GM19372 (cell line): ENCODE measurements at regions not wholly inside any gene's neighbourhood (a gene's known extent, or its start where the extent isn't known, plus 50 kb on each side); places are given as distances from the start of the nearest gene placed in this dataset.

ENCODE experiments used
- ATAC-seq: cut with Tn5 transposase; IDR thresholded peaks from one replicate; pipeline ENCODE4 v1.9.1; 2021; ENCODE audit warnings: mild to moderate bottlenecking, low read depth, moderate library complexity; ENCODE audit not compliant: unreplicated experiment

DNA sequence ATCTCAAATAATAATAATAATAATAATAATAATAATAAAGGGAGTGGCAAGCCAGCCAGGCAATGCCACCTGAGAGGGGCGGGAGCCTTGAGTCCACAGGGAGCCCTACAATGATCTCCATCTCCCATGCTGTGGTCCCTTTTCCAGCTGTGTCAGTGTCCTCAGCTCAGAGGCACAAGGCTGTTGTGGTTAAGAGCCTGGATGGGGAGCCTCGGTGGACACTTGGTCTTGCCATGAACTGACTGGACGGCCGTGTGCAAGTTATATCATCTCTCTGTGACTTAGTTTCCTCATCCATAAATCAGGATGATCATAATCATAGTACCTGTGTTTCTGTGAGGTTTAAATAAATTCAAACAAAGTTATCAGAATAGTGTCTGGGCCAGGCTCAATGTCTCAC, 127.8 kb upstream of the TIAM1 start:
- no peak for ATAC-seq

- ATAC-seq: no peak
Observed at GRCh38 chr21:31470896-31471694, 127.0 kb upstream of the TIAM1 start.

GRCh38 chr21:31460980-31461379, 116.9 kb upstream of the TIAM1 start:
- no peak for ATAC-seq

DNA sequence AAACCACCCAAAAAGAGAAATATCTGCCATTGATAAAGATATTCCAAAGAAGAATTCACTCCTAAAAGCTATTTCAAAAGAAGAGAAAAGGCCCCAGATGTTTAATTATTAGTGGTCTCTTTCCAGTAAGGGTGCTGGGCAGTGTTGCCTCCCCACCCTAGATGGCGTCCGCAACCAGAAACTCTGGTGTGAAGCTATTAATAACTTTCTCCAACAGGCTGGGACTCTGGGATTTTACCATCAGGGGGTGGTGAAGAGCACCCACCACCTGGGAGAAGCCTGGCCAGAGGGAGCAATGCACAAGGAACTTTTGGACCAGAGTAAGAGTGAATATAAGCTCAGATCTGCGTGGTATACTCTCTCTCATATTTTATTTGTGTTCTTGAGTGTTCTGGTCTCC, 115.4 kb upstream of the TIAM1 start:
- no peak for ATAC-seq

DNA sequence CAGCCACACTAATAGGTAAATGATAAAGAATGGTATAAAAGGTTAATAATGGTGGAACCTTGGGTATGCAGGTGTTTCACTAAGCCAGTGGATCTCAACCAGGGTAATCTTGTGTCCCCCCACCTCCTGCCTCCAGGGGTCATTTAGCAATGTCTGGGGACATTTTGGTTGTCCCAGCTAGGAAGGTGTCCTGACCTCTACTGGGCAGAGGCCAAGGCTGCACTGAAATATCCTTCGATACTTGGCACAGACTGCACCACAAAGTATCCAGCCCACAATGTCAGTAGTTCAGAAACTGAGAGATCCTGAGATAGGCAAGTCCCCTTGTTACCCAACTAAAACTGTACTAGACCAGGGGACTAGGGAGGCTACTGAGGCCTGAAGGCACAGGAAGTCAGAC, 113.6 kb upstream of the TIAM1 start:
- ATAC-seq: no peak

DNA sequence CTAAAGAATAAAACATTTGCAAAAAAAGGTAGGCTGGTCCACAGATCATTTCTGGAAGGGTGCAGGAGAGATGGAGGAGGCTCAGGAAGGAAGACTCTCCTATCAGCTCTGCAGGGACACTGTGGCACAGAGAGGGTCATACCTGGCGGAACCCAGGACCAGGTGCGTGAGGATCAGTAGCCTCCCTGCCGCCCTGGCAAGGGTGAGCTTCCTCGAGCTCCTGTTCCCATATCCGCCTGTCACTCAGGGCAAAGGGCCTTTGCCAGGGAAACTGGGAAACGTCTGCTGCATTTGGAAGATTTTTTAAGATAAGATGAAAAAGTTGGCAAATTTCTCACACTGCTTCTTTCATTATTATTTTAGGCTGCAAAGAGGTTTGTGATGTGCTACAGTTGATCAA, 112.1 kb upstream of the TIAM1 start:
- ATAC-seq: no peak

GRCh38 chr21:31455506-31455905, 111.4 kb upstream of the TIAM1 start:
- ATAC-seq: no peak

GRCh38 chr21:31450980-31451379, 106.9 kb upstream of the TIAM1 start:
- no peak for ATAC-seq

DNA sequence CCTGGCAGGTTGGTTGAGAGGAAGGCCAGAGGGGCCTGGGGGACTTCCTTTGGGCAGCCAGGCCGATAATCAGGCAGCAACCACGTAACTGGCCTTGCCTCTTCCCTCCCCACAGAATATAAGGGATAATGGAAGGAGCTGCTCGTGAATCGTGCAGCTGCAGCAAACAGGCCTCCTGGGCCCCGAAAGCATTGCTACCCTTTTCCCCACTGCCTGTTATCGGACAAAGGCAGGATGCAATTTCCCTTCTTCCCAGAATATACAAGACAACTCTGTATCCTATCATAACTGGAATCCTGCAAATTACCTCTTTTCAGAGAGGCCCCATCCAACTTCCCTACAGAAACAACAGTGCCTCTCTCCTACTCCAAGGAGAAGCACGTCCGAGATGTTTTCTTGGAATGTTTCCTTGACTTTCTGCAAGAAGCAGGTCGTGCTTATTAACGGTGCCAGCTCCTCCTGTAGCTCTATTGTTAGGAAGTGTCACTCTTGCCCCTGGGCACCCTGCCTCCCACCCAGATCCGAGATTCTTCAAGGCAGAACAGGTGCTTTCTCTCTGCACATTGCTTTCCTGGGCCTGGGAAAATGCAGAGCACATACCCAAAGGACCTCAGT, 106.0 kb upstream of the TIAM1 start:
- no peak for ATAC-seq

DNA sequence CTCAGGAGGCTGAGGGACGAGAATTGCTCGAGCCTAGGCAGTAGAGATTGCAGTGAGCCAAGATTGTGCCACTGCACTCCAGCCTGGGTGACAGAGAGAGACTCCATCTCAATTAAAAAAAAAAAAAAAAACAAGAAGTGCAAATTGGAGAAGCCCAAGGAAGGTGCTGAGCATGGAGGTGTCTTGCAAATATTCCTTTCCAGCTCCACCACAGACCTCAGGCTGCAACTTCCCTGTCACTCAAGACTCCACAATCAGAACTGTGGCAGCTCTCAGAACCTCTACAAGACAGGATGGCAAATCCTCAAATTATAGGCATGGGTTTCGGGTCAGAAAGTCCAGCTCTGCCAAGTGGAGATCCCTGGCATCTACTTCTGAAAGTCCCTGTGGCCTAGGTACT, 104.4 kb upstream of the TIAM1 start:
- ATAC-seq: no peak

DNA sequence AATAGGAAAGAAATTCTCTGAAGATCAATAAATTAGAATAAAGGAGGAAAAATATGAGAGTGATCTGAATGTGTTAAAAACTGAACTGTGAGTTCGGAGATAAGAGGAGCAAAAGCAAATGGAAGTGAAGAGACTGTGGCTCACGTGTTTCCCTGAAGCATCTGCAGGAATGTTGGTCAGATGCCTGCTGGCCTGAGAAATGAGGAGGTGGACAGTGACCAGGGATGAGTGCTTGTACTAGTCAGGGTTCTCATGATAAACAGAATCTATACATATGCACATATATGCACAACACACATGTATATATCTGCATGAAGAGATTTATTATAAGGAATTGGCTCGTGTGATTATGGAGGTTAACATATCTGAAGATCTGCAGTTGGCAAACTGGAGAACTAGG, 103.4 kb upstream of the TIAM1 start:
- no peak for ATAC-seq

GRCh38 chr21:31446226-31446855, 102.3 kb upstream of the TIAM1 start:
- no peak for ATAC-seq

DNA sequence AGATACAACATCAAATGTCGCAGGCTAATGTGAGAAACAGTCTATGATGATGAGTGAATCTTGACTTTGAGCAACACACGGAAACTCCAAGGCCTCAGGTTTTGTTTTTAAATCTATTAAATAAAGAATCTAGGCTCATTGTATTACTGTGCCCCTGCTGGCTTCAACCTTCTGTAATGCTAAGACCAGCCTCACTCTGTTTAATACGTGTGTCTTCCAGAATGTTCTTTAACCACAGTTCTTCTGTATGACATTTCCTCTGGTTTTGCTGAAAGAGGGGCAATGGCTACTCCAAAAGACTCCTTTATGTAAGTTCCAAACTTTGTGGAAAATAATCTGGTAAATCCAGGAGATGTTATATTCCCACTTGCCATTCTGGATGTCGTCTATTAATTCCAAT, 101.1 kb upstream of the TIAM1 start:
- no peak for ATAC-seq

DNA sequence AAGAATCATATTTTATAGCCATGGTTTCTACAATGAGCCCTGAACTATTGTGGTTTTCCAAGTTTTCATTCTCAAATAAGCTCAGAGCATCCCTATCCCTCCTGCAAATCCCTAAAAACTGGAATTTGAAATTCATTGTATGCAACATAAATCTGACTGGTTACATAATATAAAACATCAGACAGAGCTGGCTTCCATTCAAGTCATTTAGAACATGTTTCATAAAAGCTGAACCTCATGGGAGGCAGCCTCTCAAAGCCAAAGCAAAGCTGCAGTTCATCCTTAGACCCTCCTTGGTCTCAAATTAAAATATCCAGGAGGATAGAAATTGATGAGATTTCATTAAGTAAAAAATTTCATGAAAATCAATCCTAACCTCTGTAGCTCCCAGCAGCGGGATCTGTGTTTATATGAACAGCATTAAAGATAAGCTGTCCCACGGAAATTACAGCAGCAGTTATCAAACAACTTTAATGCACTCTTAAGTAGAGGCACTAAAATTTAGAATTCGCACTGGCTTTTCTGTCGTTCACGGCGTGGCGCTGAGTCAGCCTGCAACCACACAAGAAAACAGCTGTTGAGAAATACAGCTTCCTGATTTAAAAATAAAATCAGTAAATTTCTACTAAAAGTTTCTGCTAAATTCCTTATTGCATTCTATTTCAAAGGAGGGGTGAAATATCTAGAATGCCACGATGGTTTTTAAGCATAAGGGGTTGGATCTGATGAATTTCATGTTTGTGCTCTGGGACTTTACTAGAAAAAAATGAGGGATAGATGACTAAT, 99.9 kb upstream of the TIAM1 start:
- no peak for ATAC-seq

DNA sequence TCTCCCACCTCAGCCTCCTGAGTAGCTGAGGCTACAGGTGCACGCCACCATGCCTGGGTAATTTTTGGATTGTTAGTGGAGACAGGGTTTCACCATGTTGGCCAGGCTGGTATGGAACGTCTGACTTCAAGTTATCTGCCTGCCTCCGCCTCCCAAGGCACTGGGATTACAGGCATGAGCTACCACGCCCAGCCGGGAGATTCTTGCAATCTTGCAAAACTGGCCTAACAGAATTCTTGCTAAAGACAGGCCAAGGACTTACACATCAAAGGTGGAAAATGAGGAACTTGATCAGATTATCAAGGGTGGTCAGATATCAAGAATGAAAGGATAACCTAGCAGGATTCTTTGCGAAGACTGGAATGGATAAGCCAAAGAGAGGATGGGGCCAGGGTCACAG, 98.3 kb upstream of the TIAM1 start:
- no peak for ATAC-seq

GRCh38 chr21:31429506-31429905, 85.4 kb upstream of the TIAM1 start:
- no peak for ATAC-seq

GRCh38 chr21:31426235-31426797, 82.3 kb upstream of the TIAM1 start:
- ATAC-seq: no peak

- no peak for ATAC-seq
Observed at GRCh38 chr21:31425138-31425537, 81.1 kb upstream of the TIAM1 start.

- no peak for ATAC-seq
Observed at GRCh38 chr21:31424058-31424457, 80.0 kb upstream of the TIAM1 start.

DNA sequence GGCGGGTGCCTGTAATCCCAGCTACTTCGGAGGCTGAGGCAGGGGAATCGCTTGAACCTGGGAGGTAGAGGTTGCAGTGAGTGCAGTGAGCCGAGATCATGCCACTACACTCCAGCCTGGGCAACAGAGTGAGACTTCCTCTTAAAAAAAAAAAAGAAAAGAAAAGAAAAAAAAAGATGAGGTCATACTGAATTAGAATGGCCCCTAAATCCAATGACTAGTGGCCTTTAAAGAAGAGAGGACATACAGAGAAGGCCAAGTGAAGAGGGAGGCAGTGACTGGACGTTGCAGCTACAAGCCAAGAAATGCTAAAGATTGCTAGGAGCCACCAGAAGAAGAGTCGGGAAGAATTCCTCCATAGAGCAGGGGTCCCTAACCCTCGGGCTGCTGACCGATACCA, 76.9 kb upstream of the TIAM1 start:
- no peak for ATAC-seq

- no peak for ATAC-seq
Observed at GRCh38 chr21:31420354-31420753, 76.3 kb upstream of the TIAM1 start.
